Fibroblast of lung (primary cell): ENCODE measurements at regions not wholly inside any gene's neighbourhood (a gene's known extent, or its start where the extent isn't known, plus 50 kb on each side); places are given as distances from the start of the nearest gene placed in this dataset.

Source experiments
- EZH2 ChIP-seq: IDR thresholded peaks from 2 replicates; pipeline ENCODE4 v1.5.1; 2012; ENCODE audit warnings: low read length, control low read depth, mild to moderate bottlenecking; ENCODE audit errors: missing control alignments
- TF ChIP-seq, protein P1 (sequence below), 2 donors: IDR thresholded peaks in 1 of 2; conservative IDR thresholded peaks in 1 of 2; 1 replicate in 1 of 2; 2 replicates in 1 of 2; pipeline ENCODE4 v1.5.1; 2011 to 2012; ENCODE audit warnings: low read length in 2 of 2, control low read depth in 1 of 2, inconsistent platforms in 1 of 2, low read depth in 1 of 2, mild to moderate bottlenecking in 1 of 2

DNA sequence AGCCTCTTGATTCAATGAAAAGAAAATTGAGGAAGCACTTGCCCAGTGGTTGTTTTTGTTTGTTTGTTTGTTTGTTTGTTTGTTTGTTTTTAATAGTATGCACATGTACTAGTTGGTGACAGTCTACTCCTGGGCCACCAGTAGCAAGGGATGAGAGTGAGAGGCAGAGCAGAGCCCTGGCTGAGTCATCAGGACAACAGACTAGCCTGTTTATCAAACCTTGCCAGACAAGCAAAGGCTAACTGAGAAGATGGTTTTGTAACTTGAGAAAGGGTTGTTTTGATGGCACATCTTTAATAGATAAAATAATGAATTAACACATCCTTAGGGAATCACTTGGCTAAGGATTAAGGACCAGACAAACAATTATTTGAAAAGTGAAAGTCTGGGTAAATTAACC is 78.1 kb downstream of the INHBA start:
- TF ChIP-seq, protein P1, sequence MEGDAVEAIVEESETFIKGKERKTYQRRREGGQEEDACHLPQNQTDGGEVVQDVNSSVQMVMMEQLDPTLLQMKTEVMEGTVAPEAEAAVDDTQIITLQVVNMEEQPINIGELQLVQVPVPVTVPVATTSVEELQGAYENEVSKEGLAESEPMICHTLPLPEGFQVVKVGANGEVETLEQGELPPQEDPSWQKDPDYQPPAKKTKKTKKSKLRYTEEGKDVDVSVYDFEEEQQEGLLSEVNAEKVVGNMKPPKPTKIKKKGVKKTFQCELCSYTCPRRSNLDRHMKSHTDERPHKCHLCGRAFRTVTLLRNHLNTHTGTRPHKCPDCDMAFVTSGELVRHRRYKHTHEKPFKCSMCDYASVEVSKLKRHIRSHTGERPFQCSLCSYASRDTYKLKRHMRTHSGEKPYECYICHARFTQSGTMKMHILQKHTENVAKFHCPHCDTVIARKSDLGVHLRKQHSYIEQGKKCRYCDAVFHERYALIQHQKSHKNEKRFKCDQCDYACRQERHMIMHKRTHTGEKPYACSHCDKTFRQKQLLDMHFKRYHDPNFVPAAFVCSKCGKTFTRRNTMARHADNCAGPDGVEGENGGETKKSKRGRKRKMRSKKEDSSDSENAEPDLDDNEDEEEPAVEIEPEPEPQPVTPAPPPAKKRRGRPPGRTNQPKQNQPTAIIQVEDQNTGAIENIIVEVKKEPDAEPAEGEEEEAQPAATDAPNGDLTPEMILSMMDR (conservative IDR thresholded peaks at IDR 0.05 in 1 of 2, IDR thresholded peaks at IDR 0.05 in 1 of 2; ENCODE audit: low read depth in 1 of 2, low read length in 2 of 2) = no peak
- TF ChIP-seq EZH2 = no peak
